ENCODE measurements at regions not wholly inside any gene's neighbourhood (a gene's known extent, or its start where the extent isn't known, plus 50 kb on each side); places are given as distances from the start of the nearest gene placed in this dataset.
A peak's percentile ranks its signal among the peaks of the same experiment; 100 is the strongest.

- no peak for DNase-seq
These were observed 139.7 kb upstream of the CCND2 start for GRCh38 chr12:4133636-4134447.

- no peak for DNase-seq
These were observed 140.5 kb upstream of the CCND2 start for GRCh38 chr12:4133029-4133428.

GRCh38 chr12:4121506-4122020 is 152.0 kb upstream of the CCND2 start:
- DNase-seq: no peak

GRCh38 chr12:4120316-4120917 is 153.1 kb upstream of the CCND2 start:
- DNase-seq: no peak

GRCh38 chr12:4119157-4119761 is 154.3 kb upstream of the CCND2 start:
- DNase-seq: no peak

GRCh38 chr12:4118601-4119156 is 154.9 kb upstream of the CCND2 start:
- DNase-seq: no peak

GRCh38 chr12:4118017-4118510 is 155.5 kb upstream of the CCND2 start:
- peak; percentile 54 for DNase-seq

- no peak for DNase-seq
These were observed 156.1 kb upstream of the CCND2 start for GRCh38 chr12:4117386-4118016.

GRCh38 chr12:4116251-4117111 is 157.1 kb upstream of the CCND2 start:
- peak; percentile 86 for DNase-seq

GRCh38 chr12:4115570-4115969 is 158.0 kb upstream of the CCND2 start:
- DNase-seq: no peak

GRCh38 chr12:4114986-4115385 is 158.6 kb upstream of the CCND2 start:
- DNase-seq: no peak

- DNase-seq: peak; percentile 52
These were observed 160.7 kb upstream of the CCND2 start for GRCh38 chr12:4112734-4113325.

GRCh38 chr12:4112290-4112689 is 161.3 kb upstream of the CCND2 start:
- DNase-seq: no peak

GRCh38 chr12:4111010-4111409 is 162.6 kb upstream of the CCND2 start:
- DNase-seq: no peak

- no peak for DNase-seq
These were observed 163.7 kb upstream of the CCND2 start for GRCh38 chr12:4109826-4110225.

GRCh38 chr12:4108803-4109345 is 164.7 kb upstream of the CCND2 start:
- peak; percentile 24 for DNase-seq

GRCh38 chr12:4107911-4108697 is 165.5 kb upstream of the CCND2 start:
- DNase-seq: no peak

- DNase-seq: peak; percentile 65
These were observed 166.1 kb upstream of the CCND2 start for GRCh38 chr12:4107436-4107878.

- DNase-seq: no peak
These were observed 166.9 kb upstream of the CCND2 start for GRCh38 chr12:4106621-4107020.

GRCh38 chr12:4104722-4105244 is 168.8 kb upstream of the CCND2 start:
- DNase-seq: no peak
